HG03066 (cell line): ENCODE measurements at regions not wholly inside any gene's neighbourhood (a gene's known extent, or its start where the extent isn't known, plus 50 kb on each side); places are given as distances from the start of the nearest gene placed in this dataset.

Experiments used
- ATAC-seq: cut with Tn5 transposase; IDR thresholded peaks from one replicate; pipeline ENCODE4 v1.9.1; 2021; ENCODE audit warnings: low read depth; ENCODE audit not compliant: unreplicated experiment

GRCh38 chr12:9271875-9272274 is 63.7 kb upstream of the PZP start:
- no peak for ATAC-seq

- no peak for ATAC-seq
Observed at GRCh38 chr12:9264546-9264945, 56.4 kb upstream of the PZP start.

- ATAC-seq, result no peak
Observed at GRCh38 chr12:9260931-9261330, 52.7 kb upstream of the PZP start.

DNA sequence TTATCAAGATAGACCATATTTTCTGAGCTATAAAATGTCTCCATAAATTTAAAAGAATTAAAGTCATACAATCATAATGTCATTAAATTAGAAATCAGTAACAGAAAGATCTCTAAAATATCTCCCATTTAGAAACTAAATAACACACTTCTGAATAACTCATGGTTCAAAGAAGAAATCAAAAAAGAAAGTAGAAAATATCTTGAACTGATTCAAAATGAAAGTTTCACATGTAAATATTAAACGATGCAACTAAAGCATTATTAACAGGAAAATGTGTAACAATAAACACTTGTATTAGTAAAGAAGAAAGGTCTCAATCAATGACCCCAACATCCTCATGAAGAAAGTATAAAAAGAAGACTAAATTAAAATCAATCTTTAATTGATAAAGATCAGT is 50.5 kb upstream of the PZP start:
- no peak for ATAC-seq
